NB4 (cell line): ENCODE measurements at regions not wholly inside any gene's neighbourhood (a gene's known extent, or its start where the extent isn't known, plus 50 kb on each side); places are given as distances from the start of the nearest gene placed in this dataset.

Source experiments
- CTCF ChIP-seq: IDR thresholded peaks from one replicate; pipeline ENCODE4 v1.5.1; 2012; ENCODE audit warnings: low read depth, low read length
- MAX ChIP-seq: IDR thresholded peaks from 2 replicates; pipeline ENCODE4 v1.6.1; 2011; ENCODE audit warnings: low read depth, low read length
- MYC ChIP-seq: IDR thresholded peaks from 2 replicates; pipeline ENCODE4 v1.6.1; 2011; ENCODE audit warnings: low read depth, low read length
- POLR2A ChIP-seq: IDR thresholded peaks from 2 replicates; pipeline ENCODE4 v1.6.1; 2011; ENCODE audit warnings: mild to moderate bottlenecking; ENCODE audit not compliant: insufficient read length; ENCODE audit errors: extremely low read depth

- TF ChIP-seq CTCF (no peak), POLR2A (no peak), MYC (no peak), MAX (no peak)
Observed at GRCh38 chrX:1899841-1900240, 285.0 kb downstream of the ASMT start.
